NCI-H1930 (cell line): ENCODE measurements at regions not wholly inside any gene's neighbourhood (a gene's known extent, or its start where the extent isn't known, plus 50 kb on each side); places are given as distances from the start of the nearest gene placed in this dataset.

Source experiments
- DNase-seq, 2 experiments: peaks; one replicate each; lab custom pipeline; 2025; lab: John Stamatoyannopoulos, UW

- DNase-seq: no peak
Measured at GRCh38 chr10:130230036-130230435, 93.8 kb downstream of the GLRX3 start.

DNA sequence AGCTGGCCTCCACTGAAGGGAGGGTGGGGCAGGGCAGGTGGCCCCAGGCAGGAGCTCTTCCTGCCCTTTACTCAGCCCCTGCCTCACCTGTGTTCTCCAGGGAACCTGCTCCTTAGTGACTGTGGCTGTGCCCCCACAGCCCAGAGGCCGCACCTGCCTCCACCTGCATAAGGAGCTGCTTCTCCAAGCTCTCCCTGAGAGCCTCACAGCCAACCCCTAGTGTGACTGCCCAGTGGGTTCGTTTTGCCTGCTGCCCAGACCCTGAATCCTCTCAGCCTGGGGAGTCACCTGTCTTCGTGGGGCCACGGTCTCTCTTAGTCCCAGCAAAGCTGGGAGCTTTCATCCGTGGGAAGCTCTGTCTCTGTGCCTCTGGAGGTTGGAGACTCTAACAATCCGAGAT is 94.4 kb downstream of the GLRX3 start:
- no peak for DNase-seq

- DNase-seq: no peak
Measured at GRCh38 chr10:130231251-130231741, 95.1 kb downstream of the GLRX3 start.

- DNase-seq: no peak
Measured at GRCh38 chr10:130232166-130233034, 96.2 kb downstream of the GLRX3 start.

DNA sequence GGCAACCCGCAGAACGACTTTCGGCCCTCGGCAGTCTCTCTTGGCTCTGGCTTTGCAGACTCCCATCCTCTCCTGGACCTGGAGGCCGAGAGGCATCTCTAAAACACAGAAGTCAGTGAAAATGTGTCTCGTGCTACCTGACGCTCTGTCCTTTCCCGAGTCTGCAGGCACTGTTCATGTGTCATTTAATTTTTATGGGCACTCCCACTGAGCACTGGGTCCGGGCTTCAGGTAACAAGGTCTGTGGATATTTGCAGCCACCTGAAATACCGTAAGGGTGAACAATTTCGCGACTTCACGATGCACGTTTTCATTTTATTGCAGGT is 96.8 kb downstream of the GLRX3 start:
- DNase-seq: no peak

- no peak for DNase-seq
Measured at GRCh38 chr10:130233426-130233825, 97.2 kb downstream of the GLRX3 start.

- no peak for DNase-seq
Measured at GRCh38 chr10:130234171-130234965, 98.2 kb downstream of the GLRX3 start.

DNA sequence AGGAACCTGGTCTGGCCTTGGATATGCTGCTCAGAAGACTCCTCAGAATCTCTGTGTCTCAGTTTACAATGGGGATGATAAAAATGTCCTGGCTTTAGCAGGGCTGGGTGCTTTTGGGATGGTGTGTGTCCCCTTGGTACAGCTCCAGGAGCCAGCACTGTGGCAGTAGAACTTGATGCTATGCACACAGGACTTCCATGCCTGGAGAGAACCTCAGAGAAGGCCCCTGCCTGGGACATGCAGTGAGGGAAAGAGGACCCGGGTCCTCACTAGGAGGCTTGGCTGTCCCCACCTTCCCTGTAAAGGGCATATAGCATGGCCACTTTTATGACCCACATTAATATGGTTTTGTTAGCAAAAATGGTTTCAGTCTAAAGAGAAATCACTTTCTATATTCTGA is 100.5 kb downstream of the GLRX3 start:
- no peak for DNase-seq

GRCh38 chr10:130240409-130240808 is 104.2 kb downstream of the GLRX3 start:
- no peak for DNase-seq

- no peak for DNase-seq
Measured at GRCh38 chr10:130242513-130242912, 106.3 kb downstream of the GLRX3 start.

DNA sequence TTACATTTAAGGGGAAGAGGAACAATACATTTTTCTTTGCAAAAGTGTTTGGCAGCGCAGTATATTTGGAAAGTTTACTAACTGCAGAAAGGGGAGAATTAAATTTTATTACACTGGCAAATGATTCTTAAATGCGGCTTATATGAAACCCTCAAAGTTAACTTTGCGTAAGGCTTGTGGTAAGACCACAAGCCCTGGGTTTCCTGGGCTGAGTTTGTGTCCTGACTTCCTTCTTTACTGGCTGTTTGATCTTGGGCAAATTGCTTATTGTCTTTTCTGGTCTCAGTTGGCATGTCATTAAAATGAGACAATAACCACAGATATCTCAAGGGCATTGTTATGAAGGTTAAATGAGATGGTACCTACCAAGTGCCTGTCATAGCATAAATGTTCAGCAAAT is 106.8 kb downstream of the GLRX3 start:
- DNase-seq: no peak

DNA sequence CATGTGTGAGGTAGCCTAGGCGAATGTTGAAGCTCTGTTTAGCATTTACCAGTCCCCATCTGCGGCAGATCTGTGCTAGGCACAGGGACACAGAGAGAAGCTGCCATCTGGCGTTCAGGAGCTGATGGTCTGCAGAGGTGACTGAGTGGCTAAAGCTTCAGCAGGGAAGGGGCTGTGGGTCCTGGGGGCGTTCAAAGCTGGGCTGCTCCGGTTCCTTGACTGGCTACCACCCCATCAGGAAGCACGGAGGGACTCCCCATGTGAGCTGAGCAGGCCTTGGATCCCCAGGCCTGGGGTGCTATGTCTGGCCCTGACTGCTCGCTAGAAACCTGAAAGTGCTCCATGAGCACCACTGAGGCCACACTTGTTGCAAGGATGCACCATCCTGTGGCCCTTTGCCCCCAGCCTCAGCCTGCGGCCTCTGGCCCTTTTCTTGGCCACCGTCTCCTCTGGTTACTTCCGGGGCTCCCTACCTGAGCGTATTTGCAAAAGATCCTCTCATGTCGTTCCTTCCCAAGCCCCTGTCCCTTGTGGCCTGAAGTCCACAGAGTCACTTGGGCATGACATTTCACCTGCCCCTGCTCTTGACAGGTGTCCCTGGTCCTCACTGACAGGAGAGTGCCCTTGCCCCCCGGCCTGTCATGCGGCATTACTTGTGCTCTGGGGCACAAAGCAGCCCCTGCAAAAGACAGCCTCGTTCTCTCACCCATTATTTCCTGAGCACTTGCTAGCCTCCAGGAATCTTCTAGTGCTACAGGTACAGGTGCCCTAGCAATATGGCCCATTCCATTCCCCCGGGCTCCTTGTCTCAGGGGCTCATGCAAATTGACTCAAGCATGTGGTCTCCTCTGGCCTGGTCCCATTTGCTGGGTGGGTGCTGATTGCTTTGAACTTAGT is 108.1 kb downstream of the GLRX3 start:
- no peak for DNase-seq

DNA sequence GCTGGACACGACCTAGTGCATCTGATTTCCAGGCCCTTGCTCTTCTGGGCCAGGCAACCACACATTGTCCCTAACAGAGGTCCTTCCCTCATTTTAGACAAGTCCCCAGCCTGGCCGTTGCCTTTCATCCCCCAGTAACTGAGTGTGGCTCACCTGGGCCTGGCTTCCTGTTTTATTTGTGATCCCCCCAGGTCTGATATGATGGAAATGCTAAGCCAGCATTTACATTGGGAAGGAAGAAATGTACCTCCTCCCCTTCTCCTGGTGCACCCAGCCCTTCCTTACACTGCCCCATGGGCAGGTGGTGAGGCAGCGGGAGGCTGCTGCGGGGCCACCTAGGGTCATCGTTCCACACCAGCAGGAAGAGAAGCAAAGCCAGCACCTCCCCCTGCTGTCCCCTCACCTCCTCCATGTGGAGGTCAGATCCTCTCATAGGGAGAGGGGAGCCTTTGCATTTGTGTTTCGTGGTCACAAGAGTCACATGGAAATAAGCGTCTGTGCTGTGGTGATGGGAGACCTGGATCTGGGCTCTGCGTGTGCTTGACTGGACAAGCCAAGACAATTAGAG is 108.8 kb downstream of the GLRX3 start:
- DNase-seq: no peak

DNA sequence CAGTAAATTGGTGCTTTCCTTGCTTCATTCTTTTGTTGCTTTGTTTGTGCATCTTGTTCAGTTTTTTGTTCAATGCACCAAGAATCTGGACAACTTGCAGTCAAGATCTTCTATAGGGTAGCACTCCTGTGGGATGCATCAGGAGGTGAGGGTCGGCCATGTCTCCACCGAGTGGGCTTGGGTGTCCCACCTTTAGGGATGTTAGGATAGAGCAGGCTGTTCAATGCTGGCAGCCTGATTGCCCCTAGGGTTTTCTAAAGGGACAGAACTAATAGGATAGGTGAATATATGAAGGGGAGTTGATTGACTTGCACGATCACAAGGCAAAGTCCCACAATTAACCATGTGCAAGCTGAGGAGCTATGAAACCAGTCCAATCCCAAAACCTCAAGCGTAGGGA is 109.9 kb downstream of the GLRX3 start:
- DNase-seq: no peak

DNA sequence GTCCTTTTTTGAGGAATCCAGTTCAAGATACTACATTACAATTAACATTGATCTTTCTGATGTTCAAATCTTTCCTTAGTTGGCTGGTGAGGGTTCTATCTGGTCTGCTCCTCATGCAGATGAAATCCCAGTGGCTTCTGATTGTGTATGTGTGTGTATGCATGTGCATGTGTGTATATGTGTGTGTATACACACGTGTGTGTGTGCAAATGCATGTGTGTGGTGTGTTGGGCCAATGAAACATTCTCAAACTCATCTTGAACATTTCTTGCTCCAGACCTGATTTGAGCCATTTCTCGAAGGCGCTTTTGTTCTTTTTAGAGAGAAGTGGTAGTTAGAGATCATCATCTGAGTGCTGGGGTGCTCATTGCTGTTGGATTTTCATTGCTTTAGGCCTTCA is 113.9 kb downstream of the GLRX3 start:
- no peak for DNase-seq

- no peak for DNase-seq
Measured at GRCh38 chr10:130251766-130252165, 115.6 kb downstream of the GLRX3 start.

- DNase-seq: no peak
Measured at GRCh38 chr10:130254243-130254642, 118.1 kb downstream of the GLRX3 start.

GRCh38 chr10:130254662-130255061 is 118.5 kb downstream of the GLRX3 start:
- no peak for DNase-seq

DNA sequence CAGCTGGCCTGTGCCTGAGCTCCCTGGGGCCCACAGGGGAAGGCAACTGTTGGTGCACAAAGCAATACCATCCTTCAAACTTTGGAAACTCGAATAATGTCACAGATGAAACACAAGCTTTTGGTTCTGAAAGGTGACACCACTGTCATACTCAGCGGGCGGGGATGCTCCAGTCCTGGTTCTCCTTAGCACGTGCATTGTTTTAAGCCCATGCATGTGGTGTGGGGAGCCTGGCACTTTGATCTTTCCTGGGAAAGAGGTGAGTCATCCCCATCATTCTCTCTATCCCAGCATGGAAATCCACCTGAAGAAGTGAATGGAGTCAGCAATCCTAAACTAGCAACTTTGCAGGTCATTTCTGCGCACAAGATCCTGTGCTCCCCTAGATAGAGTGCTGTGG is 119.6 kb downstream of the GLRX3 start:
- DNase-seq: no peak

GRCh38 chr10:130257897-130258296 is 121.7 kb downstream of the GLRX3 start:
- no peak for DNase-seq

GRCh38 chr10:130259380-130259779 is 123.2 kb downstream of the GLRX3 start:
- DNase-seq: no peak

DNA sequence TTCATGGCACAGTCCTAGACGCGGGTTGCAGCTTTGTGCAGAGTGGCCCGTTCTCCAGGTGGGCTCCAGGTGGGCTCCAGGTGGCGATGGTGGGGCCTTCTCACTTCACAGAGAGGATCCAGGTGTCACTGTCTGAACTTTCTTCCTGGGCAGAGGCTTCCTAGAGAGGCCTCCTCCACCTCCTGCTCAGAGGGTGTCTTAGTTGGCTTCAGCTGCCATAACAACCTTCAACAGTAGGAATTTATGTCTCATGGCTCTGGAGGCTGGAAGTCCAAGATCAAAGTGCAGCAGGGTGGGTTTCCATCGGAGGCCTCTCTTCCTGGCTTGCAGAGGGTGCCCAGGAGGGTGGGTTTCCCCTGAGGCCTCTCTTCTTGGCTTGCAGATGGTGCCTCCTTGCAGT is 125.1 kb downstream of the GLRX3 start:
- DNase-seq: no peak
